ENCODE measurements at regions not wholly inside any gene's neighbourhood (a gene's known extent, or its start where the extent isn't known, plus 50 kb on each side); places are given as distances from the start of the nearest gene placed in this dataset.

- Histone ChIP-seq H3K4me3 (ENCODE audit: low read length) (no peak overlapping the region), H3K27me3 (ENCODE audit: control insufficient read depth, insufficient read depth, low read length) (no peaks in the 10 kb centered on the region), H3K9me3 (ENCODE audit: control insufficient read depth, insufficient read depth, low read length) (peaks cover 7% of the 10 kb centered on the region), H3K4me1 (ENCODE audit: control insufficient read depth, insufficient read depth, low read length) (peaks cover 31% of the 10 kb centered on the region), H3K36me3 (ENCODE audit: control insufficient read depth, insufficient read depth, low read length) (no peaks in the 10 kb centered on the region), H3K27ac (ENCODE audit: low read length) (peak overlapping the region; percentile 59)
- no peak for DNase-seq
- H3K36me3 Mint-ChIP-seq: no peaks in the 10 kb centered on the region
- intact Hi-C loops (cut with micrococcal nuclease): no loop called here
- H3K27ac Mint-ChIP-seq: peak overlapping the region in 1 of 2 donors; percentile 67
- no peak for TF ChIP-seq CTCF (IDR thresholded peaks at IDR 0.05)
- peaks cover 0 to 4% of the 10 kb centered on the region in 2 donors for H3K9me3 Mint-ChIP-seq
- WGBS (ENCODE audit: insufficient coverage): 59% methylated on average over 10 of the region's 10 CpGs
- H3K4me1 Mint-ChIP-seq: peaks cover 65 to 66% of the 10 kb centered on the region in 2 donors
- no peak for ATAC-seq
- H3K27me3 Mint-ChIP-seq (ENCODE audit: low read depth in 2 of 2): no peaks in the 10 kb centered on the region
- peak overlapping the region; percentile 32 for H3K4me3 Mint-ChIP-seq
Observed at GRCh38 chr14:62081012-62081612, 318.9 kb downstream of the SNAPC1 start.

GRCh38 chr14:62081951-62082350 is 319.7 kb downstream of the SNAPC1 start:
- TF ChIP-seq CTCF (IDR thresholded peaks at IDR 0.05): no peak
- H3K27me3 Mint-ChIP-seq (ENCODE audit: low read depth in 2 of 2): no peaks in the 10 kb centered on the region
- ATAC-seq: no peak
- DNase-seq: peak in 1 of 2 donors; percentile 9
- H3K27ac ChIP-seq (ENCODE audit: low read length): no peak overlapping the region
- 78% methylated on average over 8 of the region's 8 CpGs for WGBS (ENCODE audit: insufficient coverage)
- no peaks in the 10 kb centered on the region for H3K36me3 Mint-ChIP-seq
- H3K36me3 ChIP-seq (ENCODE audit: control insufficient read depth, insufficient read depth, low read length): no peaks in the 10 kb centered on the region
- H3K4me1 ChIP-seq (ENCODE audit: control insufficient read depth, insufficient read depth, low read length): peaks cover 27% of the 10 kb centered on the region
- intact Hi-C loops (cut with micrococcal nuclease): no loop called here
- H3K4me1 Mint-ChIP-seq: peaks cover 57 to 58% of the 10 kb centered on the region in 2 donors
- peaks cover 0 to 4% of the 10 kb centered on the region in 2 donors for H3K9me3 Mint-ChIP-seq
- H3K4me3 Mint-ChIP-seq: no peak overlapping the region
- no peaks in the 10 kb centered on the region for H3K27me3 ChIP-seq (ENCODE audit: control insufficient read depth, insufficient read depth, low read length)
- peaks cover 7% of the 10 kb centered on the region for H3K9me3 ChIP-seq (ENCODE audit: control insufficient read depth, insufficient read depth, low read length)
- H3K27ac Mint-ChIP-seq: no peak overlapping the region
- H3K4me3 ChIP-seq (ENCODE audit: low read length): no peak overlapping the region

- peaks cover 7% of the 10 kb centered on the region for H3K9me3 ChIP-seq (ENCODE audit: control insufficient read depth, insufficient read depth, low read length)
- H3K27me3 ChIP-seq (ENCODE audit: control insufficient read depth, insufficient read depth, low read length): no peaks in the 10 kb centered on the region
- Mint-ChIP-seq H3K4me3 (no peak overlapping the region), H3K4me1 (peaks cover 49% of the 10 kb centered on the region in 2 donors), H3K9me3 (peaks cover 0 to 4% of the 10 kb centered on the region in 2 donors), H3K27ac (no peak overlapping the region), H3K36me3 (no peaks in the 10 kb centered on the region), H3K27me3 (ENCODE audit: low read depth in 2 of 2) (no peaks in the 10 kb centered on the region)
- peaks cover 18% of the 10 kb centered on the region for H3K4me1 ChIP-seq (ENCODE audit: control insufficient read depth, insufficient read depth, low read length)
- intact Hi-C loops (cut with micrococcal nuclease): no loop called here
- H3K4me3 ChIP-seq (ENCODE audit: low read length): no peak overlapping the region
- no peak for TF ChIP-seq CTCF (IDR thresholded peaks at IDR 0.05)
- 76% methylated on average over 6 of the region's 6 CpGs for WGBS (ENCODE audit: insufficient coverage)
- DNase-seq: no peak
- no peaks in the 10 kb centered on the region for H3K36me3 ChIP-seq (ENCODE audit: control insufficient read depth, insufficient read depth, low read length)
- ATAC-seq: no peak
- H3K27ac ChIP-seq (ENCODE audit: low read length): no peak overlapping the region
Observed at GRCh38 chr14:62082779-62083178, 320.6 kb downstream of the SNAPC1 start.

GRCh38 chr14:62084020-62084419 is 321.8 kb downstream of the SNAPC1 start:
- Histone ChIP-seq H3K27ac (ENCODE audit: low read length) (no peak overlapping the region), H3K27me3 (ENCODE audit: control insufficient read depth, insufficient read depth, low read length) (no peaks in the 10 kb centered on the region), H3K4me1 (ENCODE audit: control insufficient read depth, insufficient read depth, low read length) (peaks cover 10% of the 10 kb centered on the region), H3K4me3 (ENCODE audit: low read length) (no peak overlapping the region), H3K36me3 (ENCODE audit: control insufficient read depth, insufficient read depth, low read length) (no peaks in the 10 kb centered on the region), H3K9me3 (ENCODE audit: control insufficient read depth, insufficient read depth, low read length) (peaks cover 7% of the 10 kb centered on the region)
- WGBS (ENCODE audit: insufficient coverage): 89% methylated on average over 17 of the region's 17 CpGs
- no peak for DNase-seq
- H3K9me3 Mint-ChIP-seq: peaks cover 0 to 4% of the 10 kb centered on the region in 2 donors
- no peaks in the 10 kb centered on the region for H3K36me3 Mint-ChIP-seq
- ATAC-seq: no peak
- no peaks in the 10 kb centered on the region for H3K27me3 Mint-ChIP-seq (ENCODE audit: low read depth in 2 of 2)
- TF ChIP-seq CTCF (IDR thresholded peaks at IDR 0.05): no peak
- intact Hi-C loops (cut with micrococcal nuclease): no loop called here
- H3K4me3 Mint-ChIP-seq: no peak overlapping the region
- H3K4me1 Mint-ChIP-seq: peaks cover 36 to 37% of the 10 kb centered on the region in 2 donors
- H3K27ac Mint-ChIP-seq: no peak overlapping the region

All from natural killer cell (primary cell).